Hippocampal formation (tissue), 2 donors: ENCODE measurements at regions not wholly inside any gene's neighbourhood (a gene's known extent, or its start where the extent isn't known, plus 50 kb on each side); places are given as distances from the start of the nearest gene placed in this dataset.
A peak's percentile ranks its signal among the peaks of the same experiment; 100 is the strongest.

ENCODE experiments used
- DNase-seq, 2 donors: peaks; one replicate each; lab custom pipeline; 2025; lab: John Stamatoyannopoulos, UW

- no peak for DNase-seq
Measured at GRCh38 chr3:117126946-117127546, 417.5 kb downstream of the TUSC7 start.

- no peak for DNase-seq
Measured at GRCh38 chr3:117128133-117128532, 418.6 kb downstream of the TUSC7 start.

- DNase-seq, result no peak
Measured at GRCh38 chr3:117128872-117129271, 419.3 kb downstream of the TUSC7 start.

- DNase-seq, result no peak
Measured at GRCh38 chr3:117129516-117129915, 419.9 kb downstream of the TUSC7 start.

- DNase-seq, result no peak
Measured at GRCh38 chr3:117130222-117130621, 420.6 kb downstream of the TUSC7 start.

- no peak for DNase-seq
Measured at GRCh38 chr3:117131259-117131658, 421.7 kb downstream of the TUSC7 start.

GRCh38 chr3:117133066-117133465 lies 423.5 kb downstream of the TUSC7 start:
- DNase-seq, result no peak

- DNase-seq, result no peak
Measured at GRCh38 chr3:117135207-117135606, 425.6 kb downstream of the TUSC7 start.

- DNase-seq, result no peak
Measured at GRCh38 chr3:117136003-117136402, 426.4 kb downstream of the TUSC7 start.

GRCh38 chr3:117137065-117137464 lies 427.5 kb downstream of the TUSC7 start:
- peak in 1 of 2 donors; percentile 44 for DNase-seq

- no peak for DNase-seq
Measured at GRCh38 chr3:117139681-117140080, 430.1 kb downstream of the TUSC7 start.

- no peak for DNase-seq
Measured at GRCh38 chr3:117141812-117142211, 432.2 kb downstream of the TUSC7 start.

- no peak for DNase-seq
Measured at GRCh38 chr3:117144853-117145252, 435.3 kb downstream of the TUSC7 start.

- no peak for DNase-seq
Measured at GRCh38 chr3:117145677-117146076, 436.1 kb downstream of the TUSC7 start.

GRCh38 chr3:117146571-117146970 lies 437.0 kb downstream of the TUSC7 start:
- DNase-seq, result no peak

GRCh38 chr3:117149584-117149983 lies 440.0 kb downstream of the TUSC7 start:
- no peak for DNase-seq

GRCh38 chr3:117150628-117151027 lies 441.0 kb downstream of the TUSC7 start:
- no peak for DNase-seq

GRCh38 chr3:117160176-117160575 lies 450.6 kb downstream of the TUSC7 start:
- no peak for DNase-seq

- DNase-seq, result no peak
Measured at GRCh38 chr3:117161816-117162215, 452.2 kb downstream of the TUSC7 start.

GRCh38 chr3:117165176-117165575 lies 455.6 kb downstream of the TUSC7 start:
- DNase-seq, result no peak

GRCh38 chr3:117165601-117166051 lies 456.0 kb downstream of the TUSC7 start:
- DNase-seq, result no peak

GRCh38 chr3:117168896-117169295 lies 459.3 kb downstream of the TUSC7 start:
- DNase-seq, result no peak

GRCh38 chr3:117170094-117170493 lies 460.5 kb downstream of the TUSC7 start:
- DNase-seq, result no peak

GRCh38 chr3:117171124-117171523 lies 461.5 kb downstream of the TUSC7 start:
- no peak for DNase-seq
